H9 (cell line): ENCODE measurements at regions not wholly inside any gene's neighbourhood (a gene's known extent, or its start where the extent isn't known, plus 50 kb on each side); places are given as distances from the start of the nearest gene placed in this dataset.

ENCODE experiments used
- DNase-seq: peaks from one replicate; pipeline ENCODE4 v3.0.0-alpha.2; 2017
- H2AFZ ChIP-seq: one replicate; pipeline ENCODE4 v1.6.1; 2013; ENCODE audit warnings: mild to moderate bottlenecking, low read length, control low read depth, moderate library complexity
- H2AK5ac ChIP-seq: 2 replicates; pipeline ENCODE4 v1.6.1; 2013; ENCODE audit warnings: low read length, control low read depth, mixed read lengths; ENCODE audit not compliant: insufficient read length
- H2BK120ac ChIP-seq: one replicate; pipeline ENCODE4 v1.6.1; 2013; ENCODE audit warnings: low read depth, mild to moderate bottlenecking, low read length, control low read depth, inconsistent platforms; ENCODE audit not compliant: poor library complexity, severe bottlenecking
- H2BK12ac ChIP-seq: 2 replicates; pipeline ENCODE4 v1.6.1; 2013; ENCODE audit warnings: low read length, control low read depth, mixed read lengths, low read depth; ENCODE audit not compliant: insufficient read length
- H2BK15ac ChIP-seq: 2 replicates; pipeline ENCODE4 v1.6.1; 2013; ENCODE audit warnings: low read depth, low read length, control low read depth
- H2BK20ac ChIP-seq: one replicate; pipeline ENCODE4 v1.6.1; 2013; ENCODE audit warnings: low read depth, mild to moderate bottlenecking, low read length, control low read depth, inconsistent platforms; ENCODE audit not compliant: poor library complexity, severe bottlenecking
- H2BK5ac ChIP-seq: 2 replicates; pipeline ENCODE4 v1.6.1; 2013; ENCODE audit warnings: low read length, control low read depth, mixed read lengths; ENCODE audit not compliant: insufficient read length
- H3K14ac ChIP-seq: 2 replicates; pipeline ENCODE4 v1.6.1; 2013; ENCODE audit warnings: low read length, control low read depth; ENCODE audit not compliant: insufficient read depth
- H3K18ac ChIP-seq: 2 replicates; pipeline ENCODE4 v1.6.1; 2013; ENCODE audit warnings: low read depth, mild to moderate bottlenecking, mixed read lengths, low read length, control low read depth; ENCODE audit not compliant: insufficient read length
- H3K23ac ChIP-seq: 2 replicates; pipeline ENCODE4 v1.6.1; 2013; ENCODE audit warnings: low read length, control low read depth, mixed read lengths, low read depth; ENCODE audit not compliant: insufficient read length
- H3K23me2 ChIP-seq: 2 replicates; pipeline ENCODE4 v1.6.1; 2013; ENCODE audit warnings: low read depth, mild to moderate bottlenecking, mixed read lengths, low read length, control low read depth; ENCODE audit not compliant: insufficient read length, poor library complexity, severe bottlenecking
- H3K27ac ChIP-seq: 2 replicates; pipeline ENCODE4 v1.5.1; 2013; ENCODE audit warnings: low read length, control low read depth, mixed read lengths, low read depth; ENCODE audit not compliant: insufficient read length
- H3K27me3 ChIP-seq: 2 replicates; pipeline ENCODE4 v1.6.1; 2013; ENCODE audit warnings: low read length, control low read depth, inconsistent platforms; ENCODE audit not compliant: insufficient read depth
- H3K4ac ChIP-seq: 2 replicates; pipeline ENCODE4 v1.6.1; 2013; ENCODE audit warnings: low read depth, mild to moderate bottlenecking, control low read depth, inconsistent platforms, low read length, moderate library complexity
- H3K4me1 ChIP-seq: 2 replicates; pipeline ENCODE4 v1.6.1; 2013; ENCODE audit warnings: low read length, control low read depth, inconsistent platforms; ENCODE audit not compliant: insufficient read depth
- H3K4me2 ChIP-seq: 2 replicates; pipeline ENCODE4 v1.6.1; 2013; ENCODE audit warnings: low read length, control low read depth, mixed read lengths; ENCODE audit not compliant: insufficient read length, insufficient read depth
- H3K56ac ChIP-seq: 2 replicates; pipeline ENCODE4 v1.6.1; 2013; ENCODE audit warnings: low read depth, mild to moderate bottlenecking, mixed read lengths, low read length, control low read depth; ENCODE audit not compliant: insufficient read length
- H3K79me1 ChIP-seq: 2 replicates; pipeline ENCODE4 v1.6.1; 2013; ENCODE audit warnings: low read depth, mild to moderate bottlenecking, moderate library complexity, low read length, control low read depth, inconsistent platforms; ENCODE audit not compliant: insufficient read depth, poor library complexity, severe bottlenecking
- H3K79me2 ChIP-seq: 2 replicates; pipeline ENCODE4 v1.6.1; 2013; ENCODE audit warnings: low read length, control low read depth, inconsistent platforms; ENCODE audit not compliant: insufficient read depth
- H3K9ac ChIP-seq: 2 replicates; pipeline ENCODE4 v1.6.1; 2013; ENCODE audit warnings: low read length, control low read depth, mixed read lengths; ENCODE audit not compliant: insufficient read length; ENCODE audit errors: extremely low read depth
- H3K9me3 ChIP-seq: one replicate; pipeline ENCODE4 v1.6.1; 2013; ENCODE audit warnings: low read depth, low read length, inconsistent platforms; ENCODE audit not compliant: control insufficient read depth
- H3T11ph ChIP-seq: one replicate; pipeline ENCODE4 v1.6.1; 2013; ENCODE audit warnings: mild to moderate bottlenecking, low read length, control low read depth, inconsistent platforms
- H4K20me1 ChIP-seq: one replicate; pipeline ENCODE4 v1.6.1; 2013; ENCODE audit not compliant: control insufficient read depth, insufficient read length, insufficient read depth
- H4K5ac ChIP-seq: 2 replicates; pipeline ENCODE4 v1.6.1; 2013; ENCODE audit warnings: low read depth, mild to moderate bottlenecking, mixed read lengths, low read length, control low read depth; ENCODE audit not compliant: insufficient read length
- H4K8ac ChIP-seq: replicated peaks from 2 replicates; pipeline ENCODE4 v1.6.1; 2013; ENCODE audit warnings: low read length, control low read depth, mixed read lengths, low read depth; ENCODE audit not compliant: insufficient read length
- H4K91ac ChIP-seq: 2 replicates; pipeline ENCODE4 v1.6.1; 2013; ENCODE audit warnings: low read depth, mild to moderate bottlenecking, moderate library complexity, mixed read lengths, low read length, control low read depth; ENCODE audit not compliant: insufficient read length
- H3K27ac Mint-ChIP-seq, 3 experiments: 2 replicates in 2 of 3; 3 replicates in 1 of 3; pipeline ENCODE4 v1.8.0; 2020 to 2021; ENCODE audit warnings: mixed read lengths in 3 of 3, mild to moderate bottlenecking in 1 of 3, moderate library complexity in 1 of 3
- H3K27me3 Mint-ChIP-seq: 2 replicates; pipeline ENCODE4 v1.8.0; 2021; ENCODE audit warnings: low read depth, mild to moderate bottlenecking, moderate library complexity, mixed read lengths
- H3K36me3 Mint-ChIP-seq, 3 experiments: 2 replicates in 2 of 3; 3 replicates in 1 of 3; pipeline ENCODE4 v1.8.0; 2020 to 2021; ENCODE audit warnings: low read depth in 3 of 3, mixed read lengths in 3 of 3; ENCODE audit not compliant: insufficient read depth in 1 of 3
- H3K4me1 Mint-ChIP-seq, 2 experiments: 2 replicates each; pipeline ENCODE4 v1.8.0; 2020; ENCODE audit warnings: mixed read lengths in 2 of 2
- H3K4me3 Mint-ChIP-seq, 2 experiments: 2 replicates in 1 of 2; 3 replicates in 1 of 2; pipeline ENCODE4 v1.8.0; 2020 to 2021; ENCODE audit warnings: mild to moderate bottlenecking in 2 of 2, mixed read lengths in 2 of 2, moderate library complexity in 1 of 2
- H3K9me3 Mint-ChIP-seq, 2 experiments: 2 replicates in 1 of 2; 3 replicates in 1 of 2; pipeline ENCODE4 v1.8.0; 2020; ENCODE audit warnings: mild to moderate bottlenecking in 2 of 2, mixed read lengths in 2 of 2, moderate library complexity in 1 of 2
- WGBS: extraction: QIAGEN DNeasy Blood & Tissue Kit; methylation state at CpG from one replicate; pipeline ENCODE4 v1.1.7; 2013; ENCODE audit warnings: missing lambda C conversion rate, low lambda C conversion rate, mixed read lengths; ENCODE audit not compliant: insufficient read length; ENCODE audit errors: extremely low coverage; 5-methylcytosine and 5-hydroxymethylcytosine counted together
- TF ChIP-seq, protein P1 (sequence below): fragments of 200-600 bp; sonication (generic); conservative IDR thresholded peaks from 3 replicates; pipeline ENCODE4 v1.8.0; 2021; ENCODE audit warnings: antibody characterized with exemption, mild to moderate bottlenecking

DNA sequence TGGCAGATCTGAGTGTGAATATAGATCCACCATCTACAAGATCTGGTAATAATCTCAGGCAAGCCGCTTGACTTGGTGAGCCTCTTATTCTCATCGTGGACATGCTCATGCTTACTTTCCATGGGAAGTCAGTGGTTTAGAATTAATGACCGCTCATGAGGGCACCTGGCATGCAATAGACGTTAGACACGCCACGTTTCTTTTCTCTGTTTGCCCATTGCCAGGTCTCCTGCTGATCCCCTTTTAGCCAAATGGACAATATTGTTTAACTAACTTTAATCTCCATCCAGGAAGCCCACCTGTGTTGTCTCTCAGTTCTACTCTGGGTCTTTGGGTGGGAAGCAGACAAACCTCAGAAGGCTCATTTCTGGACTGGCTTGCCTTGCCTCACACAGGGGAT lies 439.1 kb downstream of the ETS1 start:
- H3K9ac ChIP-seq: no peak overlapping the region

More for the DNA sequence above, 439.1 kb downstream of the ETS1 start:
- Histone ChIP-seq H4K5ac (no peak overlapping the region), H3K4me2 (no peak overlapping the region), H2BK120ac (no peak overlapping the region), H2BK15ac (no peak overlapping the region), H2AFZ (no peak overlapping the region), H3K27ac (no peak overlapping the region), H3K79me2 (no peaks in the 10 kb centered on the region), H2BK20ac (no peak overlapping the region), H4K8ac (no peak overlapping the region), H3K4ac (no peak overlapping the region), H3K79me1 (no peaks in the 10 kb centered on the region), H3K4me1 (no peaks in the 10 kb centered on the region), H4K91ac (no peak overlapping the region), H3K23me2 (no peaks in the 10 kb centered on the region), H3K23ac (no peak overlapping the region), H2AK5ac (no peak overlapping the region), H3K9me3 (no peaks in the 10 kb centered on the region), H3T11ph (no peak overlapping the region), H4K20me1 (no peaks in the 10 kb centered on the region), H3K14ac (no peak overlapping the region), H3K18ac (no peak overlapping the region), H3K56ac (no peak overlapping the region), H2BK5ac (no peak overlapping the region), H3K27me3 (no peaks in the 10 kb centered on the region), H2BK12ac (no peak overlapping the region)
- TF ChIP-seq, protein P1, sequence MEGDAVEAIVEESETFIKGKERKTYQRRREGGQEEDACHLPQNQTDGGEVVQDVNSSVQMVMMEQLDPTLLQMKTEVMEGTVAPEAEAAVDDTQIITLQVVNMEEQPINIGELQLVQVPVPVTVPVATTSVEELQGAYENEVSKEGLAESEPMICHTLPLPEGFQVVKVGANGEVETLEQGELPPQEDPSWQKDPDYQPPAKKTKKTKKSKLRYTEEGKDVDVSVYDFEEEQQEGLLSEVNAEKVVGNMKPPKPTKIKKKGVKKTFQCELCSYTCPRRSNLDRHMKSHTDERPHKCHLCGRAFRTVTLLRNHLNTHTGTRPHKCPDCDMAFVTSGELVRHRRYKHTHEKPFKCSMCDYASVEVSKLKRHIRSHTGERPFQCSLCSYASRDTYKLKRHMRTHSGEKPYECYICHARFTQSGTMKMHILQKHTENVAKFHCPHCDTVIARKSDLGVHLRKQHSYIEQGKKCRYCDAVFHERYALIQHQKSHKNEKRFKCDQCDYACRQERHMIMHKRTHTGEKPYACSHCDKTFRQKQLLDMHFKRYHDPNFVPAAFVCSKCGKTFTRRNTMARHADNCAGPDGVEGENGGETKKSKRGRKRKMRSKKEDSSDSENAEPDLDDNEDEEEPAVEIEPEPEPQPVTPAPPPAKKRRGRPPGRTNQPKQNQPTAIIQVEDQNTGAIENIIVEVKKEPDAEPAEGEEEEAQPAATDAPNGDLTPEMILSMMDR: no peak
- Mint-ChIP-seq H3K27me3 (no peaks in the 10 kb centered on the region), H3K4me3 (no peak overlapping the region), H3K27ac (peak overlapping the region in 1 of 3 experiments; percentile 74; a peak in 2 of 7 replicates), H3K4me1 (peaks cover 6 to 7% of the 10 kb centered on the region in 2 experiments), H3K36me3 (no peaks in the 10 kb centered on the region), H3K9me3 (no peaks in the 10 kb centered on the region; a peak in 1 of 5 replicates)
- no peak for DNase-seq
- WGBS: no CpG with 5 or more reads among the region's 6 CpGs
